Left ventricle myocardium superior (tissue), 1 donor: ENCODE measurements at regions not wholly inside any gene's neighbourhood (a gene's known extent, or its start where the extent isn't known, plus 50 kb on each side); places are given as distances from the start of the nearest gene placed in this dataset.

Experiments used
- ATAC-seq: fragments of 200-7000 bp; cut with Tn5 transposase; one replicate; pipeline ENCODE4 v1.9.1; 2020; ENCODE audit warnings: mild to moderate bottlenecking, moderate library complexity
- DNase-seq: peaks from one replicate; pipeline ENCODE4 v3.0.0-alpha.2; 2020
- intact Hi-C: fragments of 100-400 bp; cut with micrococcal nuclease; formaldehyde crosslinking; loops from one replicate; pipeline ENCODE4 v1.11.0; 2022
- donor health status: DM: no; HTN: yes; CAD: no; lungs with severe emphysema.

DNA sequence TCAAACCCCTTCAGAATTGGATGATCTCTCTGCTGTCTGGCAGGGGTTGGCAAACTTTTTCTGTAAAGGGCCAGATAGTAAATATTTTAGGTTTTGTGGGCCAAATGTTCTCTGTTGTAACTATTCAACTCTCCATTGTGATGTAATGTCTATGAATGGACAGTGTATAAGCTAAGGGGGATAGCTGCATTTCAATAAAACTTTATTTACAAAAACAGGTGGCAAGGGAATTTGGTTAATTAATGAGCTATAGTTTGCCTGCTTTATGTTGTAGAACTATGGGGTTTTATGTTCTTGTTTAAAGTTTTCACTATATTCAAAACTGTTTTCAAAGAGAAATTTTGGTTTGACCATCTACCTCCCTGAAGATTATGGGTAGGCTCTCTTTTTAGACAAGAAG is 182.1 kb upstream of the CITED2 start:
- intact Hi-C loops = no loop called here
- DNase-seq = no peak
- ATAC-seq = no peak

DNA sequence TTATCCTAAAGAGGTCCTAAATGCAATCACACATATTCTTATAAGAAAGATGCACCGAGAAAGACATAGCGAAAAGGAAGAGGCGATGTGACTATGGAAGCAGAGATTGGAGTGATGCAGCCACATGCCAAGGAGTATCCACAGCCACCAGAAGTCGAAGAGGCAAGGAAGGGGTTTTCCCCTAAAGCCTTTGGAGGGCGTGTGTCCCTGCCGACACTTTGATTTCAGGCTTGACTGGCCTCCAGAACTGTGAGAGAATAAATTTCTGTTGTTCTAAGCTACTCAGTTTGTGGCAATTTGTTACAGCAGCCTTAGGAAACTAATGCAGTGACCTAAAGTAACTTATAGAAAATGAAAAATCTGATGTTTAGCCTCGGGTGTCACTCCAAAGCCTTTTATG is 179.5 kb upstream of the CITED2 start:
- intact Hi-C loops = no loop called here
- DNase-seq (no peak), ATAC-seq (no peak)

DNA sequence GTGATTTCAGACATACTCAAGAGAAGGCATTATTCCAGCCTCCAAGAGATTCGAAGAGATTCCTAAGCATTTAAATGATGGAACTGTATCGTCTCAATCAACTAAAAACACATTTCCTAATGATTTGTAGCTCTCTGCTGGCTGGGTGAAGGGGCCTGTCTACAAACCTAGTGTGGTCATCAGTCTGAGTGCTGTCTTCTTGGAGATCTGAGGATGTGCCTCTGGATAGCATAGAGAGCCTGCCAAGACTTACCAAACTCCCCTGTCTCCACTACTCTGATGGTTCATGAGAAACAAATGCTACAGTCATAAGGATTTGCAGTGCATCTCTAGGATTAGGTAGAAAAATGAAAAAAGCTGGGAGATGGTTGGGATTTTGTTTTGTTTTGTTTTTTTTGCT is 176.9 kb upstream of the CITED2 start:
- ATAC-seq (no peak), DNase-seq (no peak)
- intact Hi-C loops = no loop called here

DNA sequence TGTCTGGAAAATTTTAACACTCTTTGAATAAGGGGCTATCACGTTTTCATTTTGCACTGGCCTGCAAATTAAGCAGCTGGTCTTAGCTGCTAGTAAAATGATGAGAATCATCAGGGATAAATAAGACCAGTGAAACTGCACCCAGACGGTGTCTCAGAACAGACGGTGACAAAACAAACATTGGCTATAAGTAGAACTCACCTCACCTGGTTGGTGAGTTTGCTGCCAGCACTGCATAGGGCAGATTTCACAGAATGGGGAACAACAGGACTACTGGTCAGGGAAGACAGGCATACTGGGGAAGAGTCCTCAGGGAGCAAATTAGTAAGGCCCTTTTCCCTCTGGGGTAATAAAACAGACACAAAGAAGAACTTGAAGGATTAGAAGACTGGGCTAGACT is 175.9 kb upstream of the CITED2 start:
- DNase-seq (no peak), ATAC-seq (no peak)
- intact Hi-C loops = no loop called here

DNA sequence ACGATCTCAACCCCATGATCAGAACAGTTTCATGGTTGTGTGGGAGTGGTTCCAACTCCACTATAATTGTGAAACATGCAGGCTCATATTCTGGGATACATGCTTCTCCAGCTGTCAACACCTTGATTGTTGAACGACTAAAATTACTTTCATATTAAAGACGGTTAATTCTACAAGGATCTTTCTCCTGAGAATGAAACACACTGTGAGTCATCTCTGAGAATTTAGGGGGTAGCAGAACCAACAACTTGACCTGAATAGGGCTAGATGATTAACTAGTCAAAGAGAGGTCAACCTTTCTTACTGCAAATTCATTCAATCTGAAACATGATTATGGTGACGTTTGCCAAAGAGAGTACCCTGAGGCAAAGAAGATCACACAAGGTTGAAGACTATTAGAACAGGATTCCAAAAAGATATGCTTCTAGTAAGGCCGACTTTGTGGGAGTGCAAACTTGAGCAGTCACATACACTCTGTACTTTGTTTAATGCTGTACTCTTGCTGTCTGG is 175.2 kb upstream of the CITED2 start:
- intact Hi-C loops = no loop called here
- ATAC-seq (peak; percentile 21), DNase-seq (no peak)

DNA sequence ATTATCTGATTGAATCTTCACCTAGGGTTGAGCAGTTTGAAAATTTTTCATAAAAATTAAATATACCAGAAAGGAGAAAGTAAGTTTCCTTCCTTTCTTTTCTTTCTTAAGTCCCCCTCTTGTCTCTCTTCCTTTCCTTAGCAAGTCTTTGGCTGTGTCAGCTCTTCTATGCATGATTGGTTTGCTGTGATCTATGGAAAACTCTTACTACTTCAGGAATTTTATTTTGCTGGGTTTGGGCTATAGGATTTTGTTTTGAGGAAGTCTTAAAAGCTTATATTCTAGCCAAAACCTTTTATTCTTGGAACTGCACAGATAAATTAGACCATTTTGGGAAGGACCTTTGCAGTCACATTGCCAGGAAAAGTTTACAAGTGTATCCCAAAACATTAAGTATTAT is 173.4 kb upstream of the CITED2 start:
- no peak for DNase-seq
- intact Hi-C loops = no loop called here
- no peak for ATAC-seq

DNA sequence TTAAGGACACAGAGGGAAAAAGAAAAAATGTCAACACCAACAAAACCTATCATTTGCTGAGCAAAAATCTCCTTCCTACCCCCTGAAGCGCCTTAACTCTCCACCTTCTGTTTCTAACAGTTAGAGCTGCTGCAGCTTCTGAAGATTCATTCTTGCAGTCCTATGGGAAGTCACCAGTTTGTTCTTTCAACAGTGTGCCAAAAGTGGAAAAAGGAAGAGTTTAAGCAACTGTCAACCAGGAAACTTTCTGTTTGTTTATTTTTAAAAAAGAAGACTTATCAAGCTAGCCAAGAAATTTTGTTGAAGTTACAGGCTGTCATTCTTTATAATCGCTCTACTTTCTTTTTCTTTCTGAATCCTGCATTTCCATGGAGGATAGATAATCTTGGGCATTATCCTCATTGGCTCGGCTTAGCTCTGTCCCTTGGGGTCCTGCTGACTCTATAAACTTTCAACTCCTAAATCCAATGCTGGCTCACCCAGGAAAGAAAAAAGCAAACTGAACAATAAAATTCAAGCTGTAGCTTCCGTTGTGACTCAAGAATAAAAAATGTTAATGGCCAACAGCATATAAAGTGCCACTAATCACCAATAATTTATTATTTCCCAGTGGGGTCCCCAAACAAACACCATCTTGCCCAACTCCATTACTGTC is 172.8 kb upstream of the CITED2 start:
- DNase-seq (no peak), ATAC-seq (peak; percentile 70)
- intact Hi-C loops = no loop called here

DNA sequence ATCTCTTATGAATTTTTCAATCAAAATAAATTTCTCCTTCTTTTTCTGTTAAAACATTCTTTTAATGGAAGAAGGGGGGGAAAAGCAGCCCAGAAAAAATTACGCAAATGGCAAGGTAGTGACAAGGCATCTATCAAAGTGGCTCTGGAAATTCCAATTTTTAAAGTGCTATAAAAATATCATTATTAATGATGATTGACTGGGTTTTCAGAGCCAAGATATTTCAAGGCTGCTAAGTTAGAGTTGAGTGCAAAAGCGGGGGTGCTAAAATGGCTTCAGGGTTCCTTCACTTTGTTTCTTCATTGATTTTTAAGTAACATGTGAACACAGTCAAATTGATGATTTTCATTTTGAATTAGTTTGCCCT is 171.6 kb upstream of the CITED2 start:
- intact Hi-C loops = no loop called here
- DNase-seq (no peak), ATAC-seq (no peak)

DNA sequence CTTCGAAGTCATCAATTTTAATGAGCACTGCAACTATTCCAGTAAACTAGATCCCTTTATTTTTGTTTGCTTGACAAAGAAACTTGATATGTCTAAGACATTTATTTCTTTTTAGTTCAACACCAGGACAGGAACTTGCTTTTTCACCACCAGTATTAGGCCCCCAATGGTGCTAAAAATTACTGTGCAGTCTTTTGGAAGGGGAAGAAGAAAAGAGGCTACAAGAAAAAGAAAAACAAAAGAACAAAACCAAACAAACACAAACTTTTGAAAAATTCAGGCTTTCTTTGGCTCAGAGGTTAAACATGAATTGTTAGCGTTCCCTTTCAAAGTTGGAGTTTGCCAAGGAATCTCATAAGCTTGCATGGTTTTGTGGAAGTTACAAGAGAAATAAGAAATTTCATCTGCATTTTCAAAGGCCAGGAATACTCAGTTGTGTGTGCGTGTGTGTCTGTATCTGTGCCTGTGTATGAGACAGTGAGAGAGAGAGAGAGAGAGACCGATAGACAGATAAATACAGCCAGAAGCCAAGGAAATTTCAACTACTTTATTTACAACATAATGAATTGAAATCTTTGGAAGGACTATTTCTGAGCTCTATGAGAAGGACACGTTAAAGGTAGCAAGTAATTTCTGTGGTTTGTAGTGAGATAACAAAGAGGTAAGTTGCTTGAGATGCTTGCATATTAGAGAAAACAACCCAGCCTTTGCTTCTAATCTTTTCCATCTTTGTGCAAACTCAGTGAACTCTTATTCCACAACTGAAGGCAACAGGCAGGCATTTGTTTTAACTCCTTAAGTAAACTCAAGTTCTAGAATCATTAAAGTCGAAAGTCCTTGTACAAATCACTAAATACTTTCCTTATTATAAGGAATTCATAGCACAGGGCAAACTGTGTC is 171.0 kb upstream of the CITED2 start:
- DNase-seq = no peak
- intact Hi-C loops = no loop called here
- ATAC-seq = no peak

DNA sequence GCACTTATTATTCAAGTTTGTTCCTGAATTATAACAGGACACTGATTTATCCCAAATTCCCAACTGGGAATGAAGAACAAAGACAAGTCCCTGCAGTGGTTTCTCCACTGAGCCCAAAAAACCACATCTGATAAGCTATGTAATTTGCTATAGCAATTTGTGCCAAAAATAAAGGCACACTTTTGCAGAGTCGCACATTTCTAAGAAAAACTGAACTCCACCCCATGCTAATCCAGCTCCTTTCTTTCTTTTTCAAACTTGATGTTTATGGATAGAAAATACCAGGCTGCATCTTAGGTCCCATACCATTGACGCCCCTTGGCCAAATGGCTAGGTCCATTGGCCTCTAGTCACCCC is 170.2 kb upstream of the CITED2 start:
- no peak for ATAC-seq
- intact Hi-C loops = no loop called here
- DNase-seq = no peak

DNA sequence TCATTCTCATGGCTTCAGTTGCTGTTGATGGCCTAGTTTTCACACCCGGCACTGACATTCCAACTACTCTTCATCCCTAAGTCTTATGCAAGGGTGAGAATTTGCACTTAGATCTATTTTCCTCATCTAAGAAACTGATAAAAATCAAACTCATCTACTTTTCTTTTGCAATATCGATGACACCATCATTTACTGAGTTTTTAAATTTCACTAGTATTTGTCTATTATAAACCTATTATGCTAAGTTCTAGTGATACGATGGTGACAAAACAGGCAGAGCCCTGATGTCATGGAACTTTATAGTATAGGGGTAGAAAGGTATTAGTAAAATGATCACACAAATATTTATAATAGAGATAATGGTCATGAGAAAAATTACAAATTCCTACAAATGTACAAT is 167.9 kb upstream of the CITED2 start:
- ATAC-seq (no peak), DNase-seq (no peak)
- intact Hi-C loops = no loop called here

DNA sequence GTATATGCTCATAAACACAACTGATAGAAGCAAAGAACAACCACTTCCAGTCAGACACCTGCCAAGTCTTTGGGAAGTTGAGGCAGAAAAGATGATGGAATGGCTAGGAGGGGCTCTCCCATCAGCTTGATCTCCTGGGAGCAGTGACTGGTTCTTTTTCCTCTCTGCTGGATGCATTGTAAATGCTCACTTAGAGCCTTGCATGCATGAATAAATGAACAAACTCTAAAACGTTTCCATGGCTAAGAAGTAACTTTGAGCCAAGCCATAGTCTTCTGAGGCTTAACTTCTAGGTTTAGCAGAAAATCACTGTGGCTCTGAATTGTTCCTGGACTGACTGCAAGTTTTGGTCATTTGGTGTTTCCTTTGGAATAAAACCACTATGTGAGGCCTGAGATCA is 166.4 kb upstream of the CITED2 start:
- DNase-seq = no peak

DNA sequence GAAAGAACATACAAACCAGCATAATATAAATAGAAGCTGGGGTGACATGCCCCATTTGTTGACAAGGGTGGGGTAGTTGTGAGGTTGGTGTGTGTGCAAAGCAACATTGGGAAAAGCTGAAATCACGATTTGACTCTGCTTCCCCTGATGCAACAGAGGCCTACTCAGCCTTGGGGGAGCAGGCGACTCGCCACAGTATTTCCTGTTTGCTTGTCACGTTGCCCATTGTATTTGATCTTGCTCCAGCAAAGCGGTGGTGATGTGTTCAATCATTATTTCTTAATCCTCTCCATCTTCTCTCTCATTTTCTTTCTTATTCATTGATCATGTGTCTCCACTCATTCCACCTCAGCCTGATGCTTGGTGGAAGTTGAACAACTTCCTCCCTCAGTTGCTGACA is 165.8 kb upstream of the CITED2 start:
- DNase-seq (no peak), ATAC-seq (no peak)
- intact Hi-C loops = no loop called here

More for the DNA sequence above, 166.4 kb upstream of the CITED2 start:
- no peak for ATAC-seq
- intact Hi-C loops = no loop called here

DNA sequence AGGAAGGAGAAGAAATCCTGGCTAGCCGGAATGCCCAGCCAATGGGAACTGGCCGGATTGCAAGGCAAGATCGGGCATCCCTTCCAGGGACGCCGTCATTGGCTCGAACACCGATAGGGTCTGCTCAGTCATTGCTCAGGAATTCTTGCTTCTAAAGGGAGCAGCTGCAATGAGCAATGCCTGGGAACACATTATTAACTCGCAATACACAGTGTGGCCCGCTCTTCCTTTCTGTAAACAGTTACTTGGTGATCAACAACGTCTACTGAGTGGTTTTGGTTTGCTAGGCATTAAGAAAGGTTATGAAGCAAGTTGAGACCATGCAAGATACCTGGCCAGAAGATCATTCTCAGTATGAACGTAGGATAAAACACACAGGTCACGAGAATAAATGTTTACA is 165.4 kb upstream of the CITED2 start:
- DNase-seq = peak; percentile 69
- peak; percentile 89 for ATAC-seq
- intact Hi-C loops = no loop called here

DNA sequence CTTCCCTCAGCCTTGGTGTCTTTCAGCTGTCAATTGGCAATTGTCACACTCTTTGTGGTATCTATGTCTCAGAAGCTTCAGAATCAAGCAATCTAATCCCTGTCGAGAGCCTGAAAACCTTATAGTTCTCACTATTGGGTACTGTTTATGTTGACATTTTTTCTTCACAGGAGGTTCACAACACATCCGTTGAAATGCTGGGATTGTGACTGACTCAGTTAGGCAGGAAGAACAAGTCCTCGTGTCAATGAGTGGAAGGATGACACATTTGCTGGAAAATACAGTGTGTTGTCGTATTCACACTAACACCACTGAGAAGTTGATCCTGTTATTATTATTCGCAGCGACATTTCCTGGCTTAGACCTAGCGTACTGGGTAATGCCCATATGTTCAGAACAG is 163.9 kb upstream of the CITED2 start:
- intact Hi-C loops = no loop called here
- DNase-seq (no peak), ATAC-seq (no peak)

DNA sequence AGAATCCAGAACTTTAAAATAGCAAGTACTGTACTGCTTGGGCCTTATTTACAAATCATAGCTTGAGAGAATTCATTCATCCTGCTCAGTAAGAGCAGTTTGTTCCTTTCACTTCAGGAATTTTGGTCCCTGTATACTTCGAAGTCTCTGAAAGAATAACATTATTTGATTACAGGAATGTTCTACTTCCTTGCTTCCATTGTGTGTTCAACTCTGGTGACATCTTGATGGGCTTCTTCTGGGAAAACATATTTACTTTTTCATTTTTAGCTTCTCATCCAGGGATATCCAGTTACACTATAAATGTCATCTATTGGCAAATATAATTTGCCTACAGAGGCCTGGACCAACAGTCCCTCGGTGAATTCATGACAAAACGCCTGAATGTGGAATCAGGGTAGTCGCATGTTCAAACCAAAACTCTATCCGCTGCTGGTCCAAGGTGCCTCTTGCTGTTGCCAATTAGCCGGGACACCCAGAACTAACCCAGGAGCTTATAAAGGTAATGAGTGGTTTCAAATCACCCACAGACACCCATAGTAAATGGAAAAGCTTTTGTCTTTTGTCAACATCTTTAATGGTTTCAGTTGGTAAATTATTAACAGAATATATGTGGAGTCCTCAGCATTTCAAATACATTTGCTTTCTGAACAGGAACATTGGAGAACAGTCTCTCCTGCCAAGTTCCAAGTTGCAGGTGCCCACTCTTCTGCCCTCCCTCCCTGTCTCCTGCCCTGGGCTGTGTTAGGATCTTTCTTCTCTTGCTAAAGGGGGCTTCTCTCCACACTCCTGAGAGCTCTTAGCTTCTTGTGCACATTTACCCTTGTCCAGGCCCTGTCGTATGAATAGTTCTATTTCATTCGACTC is 162.5 kb upstream of the CITED2 start:
- intact Hi-C loops = no loop called here
- DNase-seq (no peak), ATAC-seq (no peak)

DNA sequence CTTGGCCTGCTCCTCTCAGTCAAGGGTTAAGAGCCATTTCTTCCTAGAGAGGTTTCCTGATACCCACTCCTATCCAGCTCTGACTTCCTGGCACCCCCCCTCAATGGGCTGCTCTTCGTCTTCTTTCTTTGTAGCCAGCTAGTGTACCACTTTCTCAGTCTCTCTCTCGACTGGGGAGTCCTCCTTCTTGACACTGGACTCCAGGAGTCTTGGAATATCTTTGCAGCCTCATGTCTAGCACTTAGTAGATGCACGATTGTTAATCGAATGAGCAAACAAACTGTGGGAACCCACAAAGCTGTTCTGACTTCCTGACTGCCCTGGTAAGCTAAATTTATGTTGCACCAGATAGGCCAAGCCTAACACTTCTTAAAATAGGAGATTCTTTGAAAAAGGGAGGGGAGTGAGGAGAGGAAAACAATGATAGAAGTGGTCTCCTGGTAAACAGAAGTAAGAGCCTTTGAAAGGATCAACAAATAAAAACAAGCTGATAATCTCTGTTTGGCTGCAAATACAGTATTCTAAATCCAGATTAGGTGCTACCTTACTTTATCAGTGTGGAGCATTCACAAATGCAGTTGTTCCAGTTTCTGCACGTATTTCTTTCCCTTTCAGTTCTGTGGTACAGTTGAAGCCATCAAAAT is 160.1 kb upstream of the CITED2 start:
- intact Hi-C loops = no loop called here
- ATAC-seq (no peak), DNase-seq (no peak)

DNA sequence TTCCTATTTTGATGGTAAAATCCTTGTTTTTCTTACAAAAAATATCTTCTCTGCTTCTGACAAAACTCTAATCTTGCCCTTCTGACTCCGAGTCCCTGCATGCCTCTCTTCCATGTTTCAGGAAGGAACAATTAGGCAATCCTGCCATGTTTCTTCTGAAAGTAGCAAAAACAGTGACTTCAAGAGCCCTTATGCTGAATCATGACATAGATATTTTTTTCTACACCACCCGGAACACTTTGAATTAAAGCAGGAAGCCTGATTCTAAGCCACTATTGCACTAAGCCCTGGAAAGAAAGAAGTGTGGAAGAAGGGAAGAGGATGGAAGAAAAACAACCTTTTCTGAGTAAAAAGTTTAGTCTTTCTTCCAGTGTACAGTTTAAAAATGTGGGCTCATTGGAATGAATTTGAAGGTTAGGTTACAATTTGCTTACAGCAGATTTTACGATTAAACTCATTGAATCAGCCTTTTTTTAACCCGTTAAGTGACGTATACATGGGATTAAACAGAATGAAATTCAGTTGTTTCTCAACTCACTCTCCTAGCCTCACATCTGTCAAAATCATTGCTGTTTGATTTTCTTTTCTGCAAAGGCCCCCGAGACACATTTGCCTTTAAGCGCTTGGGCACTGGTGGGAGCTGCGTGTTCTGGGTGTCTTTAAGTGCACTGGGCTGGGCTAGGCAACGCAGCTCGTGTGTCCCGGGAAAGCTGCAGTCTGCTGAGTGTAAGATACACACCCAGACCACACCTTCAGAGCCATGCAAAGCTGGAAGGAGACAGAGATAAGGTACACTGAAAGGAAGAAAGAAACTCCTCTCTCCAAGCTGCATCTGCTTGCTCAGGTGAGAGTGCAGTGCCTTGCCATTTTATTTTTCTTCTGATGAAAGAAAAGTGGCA is 159.4 kb upstream of the CITED2 start:
- no peak for DNase-seq
- ATAC-seq = peak; percentile 57
- intact Hi-C loops = no loop called here

DNA sequence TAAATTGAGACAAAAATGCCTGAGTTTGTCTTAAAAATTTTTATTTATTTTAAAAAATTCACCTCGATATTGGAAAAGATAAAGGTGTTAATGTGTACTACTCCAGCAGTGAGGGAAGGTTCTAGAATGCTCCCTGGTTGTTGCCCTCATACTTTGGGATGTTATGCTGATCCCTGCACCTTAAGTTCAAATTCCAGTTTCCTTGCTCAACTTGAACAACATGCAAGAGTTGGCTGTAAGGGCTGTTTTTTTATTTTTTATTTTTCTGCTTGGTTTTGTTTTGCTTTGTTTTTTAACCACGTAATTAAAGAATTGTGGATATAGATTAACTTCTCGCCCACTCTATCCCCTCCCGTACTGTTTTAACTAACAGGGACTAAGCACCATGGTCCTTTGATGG is 158.7 kb upstream of the CITED2 start:
- ATAC-seq (no peak), DNase-seq (no peak)
- intact Hi-C loops = no loop called here
